ENCODE measurements at regions not wholly inside any gene's neighbourhood (a gene's known extent, or its start where the extent isn't known, plus 50 kb on each side); places are given as distances from the start of the nearest gene placed in this dataset.

DNA sequence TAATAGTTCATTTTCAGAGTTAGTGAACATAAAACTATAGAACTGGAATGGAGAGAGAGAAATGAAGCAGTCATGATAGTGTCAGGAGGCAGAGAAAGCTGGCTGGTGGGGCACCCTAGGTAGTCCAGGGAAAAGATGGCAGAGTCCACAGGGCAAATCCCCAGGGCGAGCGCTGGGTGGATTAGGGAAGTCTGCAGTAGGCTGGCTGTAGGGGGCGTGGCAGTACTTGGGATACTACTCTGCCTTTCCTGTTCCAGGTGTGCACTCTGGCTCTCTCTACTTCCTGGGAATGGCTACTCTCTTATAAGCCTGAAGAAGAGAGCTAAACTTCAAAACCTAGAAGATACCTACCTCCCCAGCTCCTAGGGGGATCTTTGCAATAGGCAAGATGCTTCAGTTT is 232.9 kb upstream of the SLC10A2 start:
- DNase-seq = no peak

DNA sequence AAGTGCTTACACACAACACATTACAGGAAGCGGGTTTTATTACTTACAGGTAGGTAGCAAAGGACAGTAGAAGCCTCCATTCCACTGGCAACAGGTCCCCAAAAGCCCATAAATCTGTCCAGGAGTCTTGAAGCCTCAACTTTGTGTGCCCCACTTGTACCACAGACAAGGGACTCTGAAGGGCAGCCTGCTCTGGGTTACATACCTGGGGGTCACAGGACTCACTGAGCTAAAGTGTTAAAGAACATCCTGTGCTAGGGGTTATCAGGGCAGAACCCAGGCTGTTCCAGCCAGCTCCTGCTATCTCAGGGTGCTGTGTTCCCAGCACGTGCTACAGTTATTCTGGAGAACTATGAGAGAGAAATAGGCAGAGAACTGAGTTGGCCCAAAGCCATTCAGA is 230.9 kb upstream of the SLC10A2 start:
- DNase-seq = no peak

DNA sequence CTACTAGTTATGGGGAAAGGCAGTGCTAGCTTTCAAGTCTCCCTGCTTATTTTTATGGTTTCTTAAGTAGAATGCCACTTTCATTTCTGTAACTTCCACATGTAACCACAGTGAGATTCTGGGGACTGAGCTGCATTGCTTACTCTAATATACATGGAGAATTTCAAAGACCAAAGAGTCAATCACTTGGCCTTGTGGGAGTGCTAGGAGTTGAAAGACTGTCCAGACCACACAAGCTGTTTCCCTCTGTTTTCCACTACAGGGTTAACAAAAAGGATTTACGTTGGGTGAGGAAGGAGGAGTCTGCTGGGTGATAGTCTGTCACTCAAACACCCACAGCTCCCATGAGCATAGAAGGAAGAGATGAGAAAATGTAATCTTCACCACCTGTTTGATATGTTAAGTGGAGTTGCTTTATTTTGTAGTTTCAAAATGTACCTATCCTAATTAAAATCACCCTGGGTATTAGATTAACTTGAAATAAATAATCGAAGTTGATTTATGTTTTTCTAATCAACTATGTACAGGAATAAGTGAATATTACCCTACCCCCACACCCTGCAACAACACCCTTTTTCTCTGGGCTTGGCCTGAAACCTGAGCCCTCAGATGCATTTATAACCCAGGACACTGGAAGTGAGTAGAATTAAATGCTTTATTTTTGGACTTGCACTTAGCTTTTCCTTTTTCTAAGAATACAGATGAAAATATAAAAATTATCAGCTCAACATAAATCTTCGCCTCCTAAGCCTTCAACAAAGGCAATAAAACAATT is 225.8 kb upstream of the SLC10A2 start:
- no peak for DNase-seq

DNA sequence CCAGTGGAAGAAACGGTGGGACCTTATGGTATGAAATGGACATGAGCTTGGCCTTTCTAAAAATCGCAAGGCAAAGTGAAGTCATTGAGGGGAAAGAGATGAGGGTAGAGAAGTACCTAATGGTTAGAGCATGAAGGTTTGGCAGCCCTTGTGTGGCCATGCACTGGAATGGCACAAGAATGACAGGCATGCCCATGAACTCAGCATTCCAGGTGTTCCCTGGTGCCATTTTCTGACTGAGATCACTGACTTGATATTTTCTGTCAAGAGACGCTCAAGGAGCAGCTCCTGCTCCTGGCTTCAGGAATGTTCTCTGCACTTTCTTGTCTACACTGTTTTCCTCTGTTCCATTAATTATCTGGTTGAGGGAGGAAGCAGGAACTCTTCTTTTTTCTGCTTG is 225.0 kb upstream of the SLC10A2 start:
- no peak for DNase-seq

DNA sequence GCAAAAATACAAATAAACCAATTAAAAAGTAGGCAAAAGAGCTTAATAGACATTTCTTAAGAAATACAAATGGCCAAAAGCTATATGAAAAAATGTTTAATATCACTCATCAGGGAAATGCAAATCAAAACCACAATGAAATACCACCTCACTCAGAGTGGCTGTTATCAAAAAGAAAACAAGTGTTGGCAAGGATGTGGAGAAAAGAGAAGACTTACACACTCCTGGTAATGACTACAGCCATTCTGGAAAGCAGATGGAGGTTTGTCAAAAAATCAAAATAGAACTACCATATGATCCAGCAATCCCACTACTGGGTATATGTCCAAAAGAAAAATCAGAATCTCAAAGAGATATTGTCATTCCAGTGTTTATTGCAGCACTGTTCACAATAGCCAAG is 223.5 kb upstream of the SLC10A2 start:
- DNase-seq = no peak

DNA sequence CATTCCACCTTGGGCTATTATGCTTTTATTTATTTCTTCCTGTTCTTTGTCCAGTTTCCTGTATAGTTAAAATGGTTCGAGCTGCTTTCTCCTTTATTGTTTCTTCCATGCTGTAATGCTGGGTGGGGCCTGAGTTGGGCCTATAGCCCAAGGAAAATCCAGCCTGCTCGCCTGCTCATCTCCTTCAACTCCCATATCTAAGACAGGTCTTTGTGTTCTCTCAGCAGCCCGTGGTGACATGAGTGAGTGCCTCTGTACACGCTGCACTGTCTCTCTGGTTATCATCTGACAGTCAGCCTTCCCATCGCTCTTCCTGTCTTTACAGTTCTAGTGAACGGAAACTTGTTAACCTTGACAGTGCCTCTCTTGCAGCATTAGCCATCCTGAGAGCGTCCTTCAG is 221.9 kb upstream of the SLC10A2 start:
- DNase-seq = no peak

DNA sequence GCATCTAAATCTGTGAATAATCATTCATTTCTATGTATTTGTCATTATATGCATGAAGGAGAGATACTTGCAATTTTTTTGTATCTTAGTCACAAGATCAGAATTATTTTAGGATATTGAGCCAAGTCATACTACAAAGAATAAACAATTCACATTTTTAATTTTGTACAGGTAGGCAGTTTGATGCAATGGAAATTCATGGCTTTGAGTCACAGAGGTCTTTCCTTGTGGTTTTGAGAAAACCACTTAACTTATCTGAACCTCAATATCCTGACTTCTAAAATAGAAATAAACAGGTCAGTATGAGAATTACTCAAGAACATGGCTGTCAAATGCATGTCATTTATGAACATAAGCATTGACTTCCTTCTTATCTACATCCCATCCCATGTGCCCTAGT is 221.4 kb upstream of the SLC10A2 start:
- DNase-seq = no peak

DNA sequence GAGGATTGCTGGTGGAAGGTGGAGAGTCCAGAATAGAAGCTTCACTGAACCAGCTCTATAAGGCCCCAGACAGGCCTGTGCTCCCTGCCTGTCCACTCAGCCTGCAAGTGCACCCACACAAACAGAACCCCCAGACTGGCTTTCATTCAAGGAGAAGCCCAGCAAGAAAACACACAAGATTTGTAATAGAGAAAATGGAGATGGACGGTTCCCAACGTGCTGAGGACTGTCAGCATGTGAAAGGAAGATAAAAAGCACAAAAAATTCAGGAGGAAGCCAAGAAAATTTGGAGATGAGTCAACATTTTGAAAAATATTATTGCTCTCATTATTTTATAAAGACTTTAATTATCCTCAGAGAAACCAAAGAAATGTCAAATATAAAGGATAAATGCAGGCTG is 218.2 kb upstream of the SLC10A2 start:
- DNase-seq = peak in 1 of 14 donors; percentile 3

DNA sequence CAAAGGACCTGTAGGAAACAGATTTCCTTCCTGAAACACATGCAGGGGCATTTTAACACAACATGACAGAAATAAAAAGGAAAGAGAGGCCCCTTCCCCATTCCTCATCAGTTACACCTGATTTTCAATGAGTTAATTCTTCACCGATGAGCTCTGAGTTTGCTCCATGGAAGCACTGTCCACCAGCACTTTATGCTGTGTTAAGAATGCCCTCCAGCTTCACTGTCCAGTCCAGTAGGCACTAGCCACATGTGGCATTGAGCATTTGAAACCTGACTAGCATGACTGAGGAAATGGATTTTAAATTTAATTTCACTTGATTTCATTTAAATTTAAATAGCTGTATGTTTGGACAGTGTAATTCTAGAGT is 217.2 kb upstream of the SLC10A2 start:
- no peak for DNase-seq

DNA sequence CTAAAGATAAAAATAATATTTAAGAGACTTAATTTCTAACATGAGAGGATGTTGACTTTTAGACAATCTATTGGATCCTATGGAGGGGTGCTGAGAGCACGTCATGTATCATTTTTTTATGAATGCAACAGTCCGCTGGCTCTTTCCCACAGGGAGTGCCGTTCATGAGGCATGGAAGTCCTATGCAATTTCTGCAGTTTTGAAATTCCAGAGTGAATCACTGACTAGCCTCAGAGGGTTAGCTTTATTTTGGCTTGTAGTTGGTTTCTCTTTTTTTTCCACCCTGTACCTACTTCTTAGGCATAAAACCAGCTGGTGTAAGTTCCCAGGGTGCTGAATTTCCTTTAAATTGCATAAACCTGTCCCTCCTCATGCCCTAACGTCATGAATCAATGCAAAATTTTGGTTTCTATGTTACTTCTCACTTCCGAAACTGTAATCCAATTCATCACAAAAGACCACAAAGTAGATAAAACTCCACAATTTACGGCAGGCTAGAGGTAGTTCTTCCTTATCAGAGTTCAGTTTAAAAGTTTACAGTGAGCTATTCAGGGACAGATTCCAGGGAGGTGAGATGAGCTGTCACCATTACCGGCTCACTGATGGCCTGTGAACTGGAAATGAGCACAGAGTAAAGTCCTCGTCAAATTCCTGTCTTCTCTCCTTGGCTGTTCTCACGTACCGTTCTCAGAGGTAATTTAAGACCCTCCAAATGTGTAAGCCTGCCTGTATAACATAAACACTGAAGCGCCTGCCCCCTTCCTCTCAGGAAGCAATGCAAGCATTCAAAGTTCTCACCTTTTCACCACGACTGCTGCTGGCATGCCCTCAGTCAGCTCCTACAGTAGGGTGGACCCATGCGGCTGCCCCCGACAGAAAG is 216.6 kb upstream of the SLC10A2 start:
- DNase-seq = no peak

DNA sequence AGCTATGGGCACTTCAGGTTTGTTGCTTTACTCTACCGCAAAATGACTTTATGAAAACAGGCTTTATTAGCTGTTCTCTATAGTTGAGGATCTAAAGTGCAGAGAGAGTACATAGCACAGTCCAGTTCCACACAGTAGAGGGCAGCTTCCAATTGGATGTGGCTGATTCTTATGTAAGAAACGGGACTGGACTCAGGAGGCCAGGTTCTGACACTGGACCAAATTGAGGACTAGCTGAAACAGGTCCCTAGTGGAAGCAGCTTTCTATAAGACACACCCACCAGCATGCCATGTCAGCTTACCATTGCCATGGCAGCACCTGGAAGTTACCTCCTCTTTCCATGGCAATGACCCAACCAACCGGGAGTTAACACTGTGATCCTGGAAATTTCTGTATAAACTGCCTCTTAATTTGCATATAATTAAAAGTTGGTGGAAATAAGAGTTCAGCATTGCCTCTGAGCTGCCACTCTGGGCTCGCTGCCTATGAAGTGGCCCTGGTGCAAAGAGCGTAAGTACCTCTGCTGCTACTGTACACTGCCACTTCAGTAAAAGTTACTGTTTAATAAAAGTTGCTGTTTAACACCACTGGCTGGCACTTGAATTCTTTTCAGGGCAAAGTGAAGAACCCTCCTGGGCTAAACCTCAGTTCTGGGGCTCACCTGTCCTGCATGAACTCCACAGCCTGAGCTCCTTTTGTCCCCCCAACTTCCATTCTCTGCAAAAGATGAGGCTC is 211.9 kb upstream of the SLC10A2 start:
- DNase-seq = no peak

DNA sequence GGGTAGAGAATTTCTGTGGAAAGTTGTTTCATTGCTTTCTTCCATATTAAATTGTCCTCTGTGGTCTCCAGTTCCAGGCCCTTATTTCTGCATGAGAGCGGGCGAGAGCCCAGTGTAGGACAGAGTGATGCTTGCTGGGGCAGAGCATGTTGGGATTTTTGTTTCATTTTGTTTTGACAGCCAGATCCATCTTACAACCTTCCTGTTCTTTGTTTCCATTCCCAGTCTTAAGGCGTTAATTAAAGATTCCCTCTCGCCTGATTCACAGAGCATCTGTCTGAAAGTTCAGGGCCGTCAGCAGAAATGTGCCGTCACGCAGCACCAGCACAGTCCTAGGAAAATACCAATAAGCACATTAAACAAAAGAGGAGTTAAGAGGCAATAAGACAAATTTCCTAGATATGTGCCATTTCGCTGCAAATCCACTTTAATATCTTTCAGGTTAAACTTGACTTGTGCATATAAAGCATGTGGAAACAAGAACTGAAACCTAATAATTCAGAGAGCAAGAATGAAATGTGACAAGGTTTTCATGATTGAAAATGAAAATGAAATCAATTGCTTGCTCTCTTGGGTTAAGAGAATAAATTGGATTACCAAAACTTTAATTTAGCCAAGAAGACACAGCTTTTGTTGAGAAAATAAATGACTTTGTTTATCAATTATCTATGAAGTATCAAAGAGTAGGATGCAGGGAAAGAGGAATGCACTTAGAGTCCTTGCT is 210.7 kb upstream of the SLC10A2 start:
- DNase-seq = no peak

DNA sequence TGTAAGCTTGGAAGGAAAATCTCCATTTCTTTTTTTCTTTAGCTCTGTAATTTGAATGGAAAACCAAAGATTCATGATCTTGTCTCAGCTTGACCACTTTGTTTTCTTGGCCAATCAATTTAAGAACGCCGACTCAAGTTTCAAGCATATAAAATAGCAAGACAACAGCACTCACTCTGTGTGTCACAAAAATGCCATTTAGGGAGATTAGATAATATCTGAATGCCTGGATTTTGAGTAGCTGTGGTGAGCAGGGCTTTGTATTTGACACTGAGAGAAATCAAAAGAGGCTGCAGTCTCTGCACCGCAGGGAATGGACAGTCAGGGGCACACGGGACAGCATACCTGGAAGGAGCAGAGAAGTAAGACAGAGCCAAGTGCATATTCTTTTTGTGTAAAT is 209.5 kb upstream of the SLC10A2 start:
- DNase-seq = no peak

DNA sequence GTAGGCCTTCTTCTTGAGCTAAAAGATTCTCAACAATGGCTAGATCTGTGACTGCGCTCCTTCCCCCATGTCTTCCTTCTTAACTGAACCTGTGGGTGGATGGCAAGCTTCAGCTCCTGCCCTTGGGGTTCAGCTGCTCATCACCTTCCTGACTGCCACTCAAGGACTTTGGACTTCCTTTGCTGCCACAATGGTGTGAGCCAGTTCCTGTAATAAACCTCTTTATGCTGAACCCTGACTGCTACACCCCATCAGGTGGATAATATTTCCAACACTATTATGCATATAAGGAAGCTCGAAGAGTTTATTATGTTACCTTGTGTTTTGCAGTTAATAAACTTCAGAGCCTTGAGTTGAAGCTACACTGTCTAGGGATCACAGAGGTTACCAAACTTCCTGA is 208.9 kb upstream of the SLC10A2 start:
- DNase-seq = no peak

DNA sequence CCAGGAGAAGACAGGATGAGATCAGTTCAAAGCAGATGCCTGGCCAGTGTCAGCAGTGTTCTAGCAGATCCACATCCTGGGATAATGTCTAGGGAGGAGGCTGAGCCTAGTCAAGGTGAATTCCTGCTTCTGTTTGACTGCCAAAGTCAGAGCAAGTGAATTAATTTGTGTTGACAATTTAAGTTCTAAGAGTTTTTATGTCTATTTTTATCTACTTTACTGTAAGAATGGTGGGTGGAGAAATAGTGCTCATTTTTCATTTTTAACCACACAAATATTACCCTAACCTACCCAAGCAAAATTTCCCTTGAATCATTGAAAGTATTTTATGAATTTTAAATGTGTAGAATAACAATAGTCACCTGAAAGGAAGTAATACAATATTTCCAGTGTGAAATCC is 207.6 kb upstream of the SLC10A2 start:
- no peak for DNase-seq

DNA sequence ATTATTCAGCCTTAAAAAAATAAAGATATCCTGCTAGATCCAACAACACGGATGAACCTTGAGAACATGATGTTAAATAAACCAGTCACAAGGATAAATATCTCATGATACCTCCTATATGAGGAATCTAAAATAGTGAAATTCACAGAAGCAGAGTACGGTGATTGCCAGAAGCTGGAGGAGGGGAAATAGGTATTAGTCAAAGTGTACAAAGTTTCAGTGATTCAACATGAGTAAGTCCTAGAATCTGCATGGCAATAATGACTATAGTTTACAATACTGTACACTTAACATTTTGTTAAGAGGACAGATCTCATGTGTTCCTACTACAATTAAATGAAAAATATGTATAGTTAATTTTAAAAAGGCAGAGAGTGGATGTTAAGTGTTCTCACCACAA is 206.6 kb upstream of the SLC10A2 start:
- DNase-seq = no peak

DNA sequence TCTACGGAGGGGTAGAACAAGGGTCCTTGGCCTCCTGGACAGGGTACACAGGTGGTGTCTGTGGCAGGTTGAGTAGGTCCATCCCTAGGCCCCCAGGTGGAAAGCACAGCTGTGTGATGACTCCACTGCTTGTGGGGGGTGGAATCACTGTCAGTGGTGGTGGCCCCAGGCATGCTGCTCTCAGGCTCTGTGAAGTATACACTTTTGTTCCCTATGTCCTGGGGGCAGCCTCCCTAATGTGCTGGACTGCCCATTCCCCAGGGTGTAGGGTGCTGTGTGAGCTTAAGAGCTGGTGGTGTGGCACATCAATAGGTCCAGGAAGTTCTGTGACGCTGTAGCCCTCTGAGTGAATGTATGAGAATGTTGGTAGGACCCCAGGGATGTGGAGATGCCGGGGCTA is 197.2 kb upstream of the SLC10A2 start:
- no peak for DNase-seq

DNA sequence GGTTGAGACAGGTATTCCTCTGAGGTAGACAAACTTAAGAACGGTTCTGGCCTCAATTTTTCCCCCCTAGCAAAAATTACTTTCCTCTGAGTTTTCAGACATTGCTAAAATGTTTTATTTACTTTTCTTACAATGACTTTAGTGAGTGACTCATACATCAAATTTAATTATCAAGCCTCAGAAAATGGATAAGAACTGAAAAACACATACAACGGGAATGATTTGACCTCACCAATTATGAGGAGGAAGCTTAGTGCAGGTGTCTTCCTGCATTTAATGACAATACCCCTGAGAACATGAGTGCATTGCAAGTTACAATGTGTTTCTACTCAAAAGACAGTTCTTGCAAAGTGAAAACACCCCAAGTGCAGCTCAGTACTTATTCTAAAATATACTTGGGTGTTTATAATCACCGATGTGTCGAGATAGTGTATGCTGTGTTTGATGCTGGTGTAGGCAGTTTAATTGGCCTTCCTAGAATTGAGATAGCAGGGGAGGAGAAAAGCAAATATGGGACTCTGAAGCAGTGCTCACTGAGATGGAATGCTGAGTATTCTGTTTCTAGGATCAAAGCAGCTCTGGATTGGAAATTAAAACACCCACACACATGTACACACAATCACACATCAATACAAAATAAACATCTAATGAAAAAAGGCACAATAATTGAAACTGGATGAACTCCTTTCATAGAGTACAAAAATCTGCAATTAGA is 189.5 kb upstream of the SLC10A2 start:
- DNase-seq = no peak

DNA sequence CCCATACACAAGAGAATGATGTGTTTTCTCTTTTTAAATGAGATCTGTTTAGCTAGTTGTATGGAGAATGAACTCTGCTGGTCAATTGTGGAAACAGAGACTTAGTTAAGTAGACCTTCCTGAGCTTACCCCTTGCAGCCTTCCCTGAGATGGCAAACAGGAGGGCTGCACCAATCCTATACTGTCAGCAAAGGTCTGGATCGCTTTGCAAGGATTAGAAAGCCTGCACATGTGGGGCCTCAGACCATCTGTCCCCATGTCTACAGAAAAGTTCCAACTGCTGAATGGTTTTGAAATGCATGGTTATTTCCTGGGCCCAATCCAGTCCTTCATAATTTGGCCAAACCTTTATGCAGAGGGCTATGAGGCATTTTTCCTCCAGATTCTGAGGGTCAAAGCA is 183.9 kb upstream of the SLC10A2 start:
- DNase-seq = peak in 1 of 14 donors; percentile 12

DNA sequence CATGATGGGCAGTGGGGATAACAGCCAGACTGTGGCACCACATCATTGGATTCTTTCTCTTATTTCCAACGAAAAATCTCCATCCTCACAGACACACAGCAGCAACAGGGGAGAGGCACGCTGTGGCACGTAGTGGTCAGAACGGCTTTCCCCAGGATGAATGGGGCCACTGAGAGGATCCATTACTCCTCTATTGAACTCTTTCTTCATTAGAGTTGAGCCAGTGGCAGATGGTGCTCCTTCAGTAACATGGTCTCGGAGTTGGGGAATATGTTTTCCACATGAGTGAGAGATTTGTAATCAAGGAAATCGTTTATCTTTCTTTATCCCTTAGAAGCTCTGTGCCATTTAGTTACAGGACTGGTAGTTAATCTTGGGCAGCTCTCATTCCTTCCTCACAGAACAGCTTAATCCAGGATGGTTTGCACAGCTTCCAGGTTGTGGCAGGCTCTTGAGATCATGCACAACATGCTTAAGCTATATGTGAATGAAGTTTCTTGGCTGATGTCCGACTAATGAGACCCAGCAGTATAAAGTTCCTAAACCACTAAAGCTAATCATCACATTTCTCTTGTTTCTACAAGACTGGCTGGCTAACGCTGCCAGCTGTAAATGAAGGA is 180.5 kb upstream of the SLC10A2 start:
- DNase-seq = no peak

DNA sequence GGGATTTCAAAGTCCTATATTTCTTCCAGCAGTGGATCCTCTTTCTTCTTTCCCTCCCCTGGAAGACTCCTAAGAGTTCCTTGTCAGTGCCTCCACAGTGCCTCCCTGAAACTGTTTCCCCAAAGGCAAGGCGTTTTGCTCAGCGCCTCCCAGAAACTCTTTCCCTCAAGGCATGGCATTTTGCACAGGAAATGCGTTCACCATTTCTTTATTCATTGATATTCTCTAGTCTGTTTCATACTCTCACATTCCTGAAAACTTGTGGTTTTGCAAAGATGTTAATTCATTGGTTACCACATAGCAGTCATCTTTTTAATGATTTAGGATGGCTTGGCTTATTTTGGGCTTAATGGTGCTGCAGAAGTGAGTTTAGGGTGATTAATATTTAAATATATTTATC is 177.3 kb upstream of the SLC10A2 start:
- DNase-seq = no peak

DNA sequence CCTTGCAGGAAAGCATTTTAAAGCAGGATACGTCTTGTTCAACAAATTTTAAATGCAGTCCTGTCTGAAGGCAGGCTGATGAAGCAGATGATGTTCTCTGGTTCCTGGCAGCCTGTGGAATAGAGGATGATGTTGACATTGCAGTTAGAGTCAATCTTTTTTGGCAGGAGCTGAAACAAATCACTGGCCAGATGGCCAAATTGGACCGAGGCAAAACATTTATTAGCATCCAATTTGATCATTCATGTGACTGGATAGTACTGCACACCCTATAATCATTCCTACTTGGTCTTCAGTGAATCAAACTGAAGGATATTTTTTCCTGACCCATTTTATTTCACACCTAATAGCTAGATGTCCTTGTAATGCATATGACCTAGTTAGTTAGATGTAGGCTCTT is 172.2 kb upstream of the SLC10A2 start:
- DNase-seq = peak in 1 of 14 donors; percentile 11
